Stomach (tissue), 4 donors: ENCODE measurements at regions not wholly inside any gene's neighbourhood (a gene's known extent, or its start where the extent isn't known, plus 50 kb on each side); places are given as distances from the start of the nearest gene placed in this dataset.

Source experiments
- CTCF ChIP-seq, 7 experiments: fragments of 450-650 bp in 4 of 7; fragments of 200-600 bp in 3 of 7; sonication (generic) in 3 of 7; IDR thresholded peaks; one replicate each; pipeline ENCODE4 v1.5.1; 2016 to 2019; ENCODE audit warnings: antibody characterized with exemption in 7 of 7, control low read depth in 2 of 7, mild to moderate bottlenecking in 1 of 7
- POLR2A ChIP-seq, 4 donors: fragments of 450-650 bp; IDR thresholded peaks; one replicate each; pipeline ENCODE4 v1.6.1; 2016; ENCODE audit warnings: antibody characterized with exemption in 4 of 4, control low read depth in 2 of 4, mild to moderate bottlenecking in 1 of 4, moderate library complexity in 1 of 4

- no peak for TF ChIP-seq CTCF (IDR thresholded peaks at IDR 0.05)
- no peak for TF ChIP-seq POLR2A (IDR thresholded peaks at IDR 0.05)
Observed at GRCh38 chr12:87612996-87613395, 416.2 kb downstream of the C12orf50 start.
